ENCODE measurements at regions not wholly inside any gene's neighbourhood (a gene's known extent, or its start where the extent isn't known, plus 50 kb on each side); places are given as distances from the start of the nearest gene placed in this dataset.
A peak's percentile ranks its signal among the peaks of the same experiment; 100 is the strongest.

GRCh38 chr21:41010101-41010435 is 157.9 kb upstream of the BACE2 start (continued):
- no peak for TF ChIP-seq SKIL (CRISPR knock-in tag; IDR thresholded peaks at IDR 0.05; ENCODE audit: borderline replicate concordance)
- no peak for TF ChIP-seq ZNF180 (CRISPR knock-in tag; IDR thresholded peaks at IDR 0.05; ENCODE audit: borderline replicate concordance, low read depth)

GRCh38 chr21:41011098-41011731 is 156.7 kb upstream of the BACE2 start:
- ChIA-PET POLR2A (no interaction called here), CTCF (ENCODE audit: low intra/inter-chr PET ratio, low total read pairs) (no interaction called here)
- Histone ChIP-seq H2AFZ (ENCODE audit: low read length) (no peak overlapping the region), H3K79me2 (ENCODE audit: insufficient read depth, low read length) (no peaks in the 10 kb centered on the region), H3K27me3 (ENCODE audit: control insufficient read depth in 1 of 2, insufficient read depth in 2 of 2, low read length in 2 of 2) (no peaks in the 10 kb centered on the region), H3K9ac (ENCODE audit: insufficient read depth, low read depth, low read length) (no peak overlapping the region), H3K27ac (ENCODE audit: extremely low read length, insufficient read depth, low read length) (no peak overlapping the region), H3K4me3 (replicated peaks in 1 of 3; ENCODE audit: insufficient read depth in 1 of 3, low read depth in 2 of 3, low read length in 3 of 3) (no peak overlapping the region), H3K4me2 (ENCODE audit: low read depth, low read length) (no peak overlapping the region), H3K4me1 (ENCODE audit: insufficient read depth, low read length) (no peaks in the 10 kb centered on the region), H3K9me3 (ENCODE audit: low read length) (peaks cover 8% of the 10 kb centered on the region), H3K36me3 (replicated peaks in 1 of 2; ENCODE audit: control insufficient read depth in 1 of 2, insufficient read depth in 2 of 2, low read length in 2 of 2) (no peaks in the 10 kb centered on the region), H4K20me1 (ENCODE audit: insufficient read depth, low read length) (no peaks in the 10 kb centered on the region)
- WGBS (ENCODE audit: low lambda C conversion rate), result 45% methylated on average over 8 of the region's 16 CpGs
- DNase-seq (ENCODE audit: low spot score), result no peak
- intact Hi-C loops (cut with micrococcal nuclease; ENCODE audit: unreplicated experiment) (no loop called here), in situ Hi-C loops (cut with HindIII; ENCODE audit: extremely low pct_ligation_motif_present, low pct_unique_long_range_greater_than_20kb) (no loop called here)
- no peak for TF ChIP-seq XBP1 (CRISPR knock-in tag; IDR thresholded peaks at IDR 0.05)
- BruUV-seq (replicated peaks), result no TSS peak
- ATAC-seq, result no peak
- FAIRE-seq, result no peak

GRCh38 chr21:41011951-41012366 is 156.0 kb upstream of the BACE2 start:
- TF ChIP-seq FOXK1 (CRISPR knock-in tag; IDR thresholded peaks at IDR 0.05; ENCODE audit: borderline replicate concordance, low read depth) (no peak), ZNF263 (CRISPR knock-in tag; IDR thresholded peaks at IDR 0.05) (0 out of 2 replicates have a peak, but pooled peaks have one; percentile 36)
- H3K27ac ChIP-seq (ENCODE audit: extremely low read length, insufficient read depth, low read length), result no peak overlapping the region
- H3K4me3 ChIP-seq (replicated peaks in 1 of 3; ENCODE audit: insufficient read depth in 1 of 3, low read depth in 2 of 3, low read length in 3 of 3), result no peak overlapping the region
- no peak overlapping the region for H3K4me2 ChIP-seq (ENCODE audit: low read depth, low read length)
- no peaks in the 10 kb centered on the region for H3K36me3 ChIP-seq (replicated peaks in 1 of 2; ENCODE audit: control insufficient read depth in 1 of 2, insufficient read depth in 2 of 2, low read length in 2 of 2)
- intact Hi-C loops (cut with micrococcal nuclease; ENCODE audit: unreplicated experiment), result no loop called here
- DNase-seq (ENCODE audit: low spot score), result no peak
- in situ Hi-C loops (cut with HindIII; ENCODE audit: extremely low pct_ligation_motif_present, low pct_unique_long_range_greater_than_20kb), result no loop called here
- 27% methylated on average over 10 of the region's 16 CpGs for WGBS (ENCODE audit: low lambda C conversion rate)
- no peaks in the 10 kb centered on the region for H3K79me2 ChIP-seq (ENCODE audit: insufficient read depth, low read length)
- H3K9me3 ChIP-seq (ENCODE audit: low read length), result peaks cover 8% of the 10 kb centered on the region
- H2AFZ ChIP-seq (ENCODE audit: low read length), result no peak overlapping the region
- no peaks in the 10 kb centered on the region for H3K4me1 ChIP-seq (ENCODE audit: insufficient read depth, low read length)
- ChIA-PET CTCF (ENCODE audit: low intra/inter-chr PET ratio, low total read pairs) (no interaction called here), POLR2A (no interaction called here)
- no TSS peak for BruUV-seq (replicated peaks)
- no peaks in the 10 kb centered on the region for H3K27me3 ChIP-seq (ENCODE audit: control insufficient read depth in 1 of 2, insufficient read depth in 2 of 2, low read length in 2 of 2)
- H4K20me1 ChIP-seq (ENCODE audit: insufficient read depth, low read length), result no peaks in the 10 kb centered on the region
- no peak overlapping the region for H3K9ac ChIP-seq (ENCODE audit: insufficient read depth, low read depth, low read length)
- no peak for ATAC-seq
- no peak for FAIRE-seq

Data from HepG2 (cell line).